Coronary artery (tissue), 2 donors: ENCODE measurements at regions not wholly inside any gene's neighbourhood (a gene's known extent, or its start where the extent isn't known, plus 50 kb on each side); places are given as distances from the start of the nearest gene placed in this dataset.
"Not testable (repeated sequence)": the region's sequence is repeated elsewhere in the genome, so short reads cannot be mapped to it uniquely, and the experiment has no call there.

Source experiments
- DNase-seq: peaks from one replicate; pipeline ENCODE4 v3.0.0-alpha.2; 2017; ENCODE audit warnings: low spot score
- H3K27ac ChIP-seq, 2 donors: fragments of 200-600 bp; sonication (generic); one replicate each; pipeline ENCODE4 v1.5.1; 2016 to 2019
- H3K4me3 ChIP-seq: fragments of 200-600 bp; sonication (generic); 2 replicates; pipeline ENCODE4 v1.5.1; 2016; ENCODE audit warnings: mild to moderate bottlenecking, moderate library complexity

DNA sequence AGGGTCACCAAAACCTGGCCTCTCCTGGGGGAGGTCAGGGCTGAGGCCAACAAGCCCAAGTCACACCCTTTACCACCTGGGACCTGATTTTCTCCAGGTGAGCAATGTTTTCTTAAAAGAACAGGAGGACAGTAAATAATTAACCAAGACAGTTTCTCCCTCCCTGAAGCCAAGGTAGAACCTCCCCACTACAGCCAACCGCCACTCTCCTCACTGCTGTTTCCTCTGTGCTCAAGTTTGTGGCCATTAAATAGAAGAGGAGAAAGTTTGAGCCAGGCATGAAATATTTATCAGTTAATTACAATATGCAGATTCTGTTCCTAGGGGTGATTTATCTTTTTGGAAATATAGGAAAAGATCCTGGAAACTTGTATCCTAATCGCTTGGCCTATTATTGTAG is 150.6 kb upstream of the ANKRD20A1 start:
- not testable (repeated sequence) for H3K4me3 ChIP-seq, H3K27ac ChIP-seq, DNase-seq

DNA sequence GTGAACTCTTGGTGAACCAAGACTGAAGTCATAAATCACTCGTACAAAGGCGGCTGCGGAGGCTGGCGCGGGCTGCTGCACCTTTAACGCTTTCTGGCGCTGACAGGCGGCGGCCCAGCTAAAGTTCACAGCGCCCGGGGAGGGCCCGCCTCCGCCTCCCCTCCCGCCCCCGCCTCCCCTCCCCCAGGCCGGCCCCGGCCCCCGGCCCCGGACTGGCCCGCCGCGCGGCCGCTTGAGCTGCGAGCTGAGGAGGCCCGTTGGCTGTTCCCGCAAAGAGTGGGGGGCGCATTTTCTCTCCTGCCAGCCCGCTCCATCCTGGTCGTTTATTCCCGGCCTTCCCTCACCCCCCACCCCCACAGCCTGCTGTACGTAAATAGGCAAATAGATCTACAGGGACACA is 147.3 kb upstream of the ANKRD20A1 start:
- H3K27ac ChIP-seq, DNase-seq: not testable (repeated sequence)
- peak overlapping the region; percentile 53 for H3K4me3 ChIP-seq

DNA sequence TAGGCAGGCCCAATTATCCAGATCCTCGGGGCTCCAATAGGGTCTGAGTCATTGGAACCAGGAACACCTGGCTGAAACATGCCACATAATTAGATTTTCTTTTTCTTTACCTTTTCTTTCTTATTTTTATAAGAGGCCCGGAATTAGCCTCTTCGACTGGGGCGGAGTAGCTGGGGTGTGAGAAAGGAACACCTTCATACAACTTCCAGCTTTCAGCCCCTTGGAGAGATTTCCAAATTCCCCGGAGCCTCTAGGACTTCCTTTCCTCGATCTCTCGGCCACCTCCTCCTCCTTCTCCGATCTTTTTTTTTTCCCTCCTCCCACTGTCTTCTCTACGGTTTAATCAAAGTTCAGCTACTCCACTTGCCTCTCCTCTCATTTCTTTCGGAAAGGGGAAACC is 146.8 kb upstream of the ANKRD20A1 start:
- not testable (repeated sequence) for H3K27ac ChIP-seq, H3K4me3 ChIP-seq
- DNase-seq, result peak; percentile 19

DNA sequence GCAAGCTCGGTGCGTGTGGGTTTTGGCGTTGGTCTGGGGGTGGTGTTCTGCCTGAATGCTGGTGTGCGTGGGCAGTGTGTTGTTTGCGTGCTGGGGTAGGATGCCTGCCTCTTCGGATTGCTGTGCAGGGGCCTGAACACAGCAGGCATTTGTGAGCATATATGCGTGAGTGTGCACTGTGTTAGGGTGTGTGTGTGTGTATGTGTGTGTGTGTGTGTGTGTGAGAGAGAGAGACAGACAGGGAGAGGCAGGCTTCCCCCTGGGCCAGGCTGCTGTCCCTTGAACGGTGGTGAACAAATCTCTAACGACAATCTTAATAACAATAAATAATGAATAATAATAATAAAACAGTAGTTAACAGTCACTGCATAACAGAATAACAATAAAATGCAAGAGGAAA is 145.8 kb upstream of the ANKRD20A1 start:
- DNase-seq, H3K4me3 ChIP-seq, H3K27ac ChIP-seq: not testable (repeated sequence)

DNA sequence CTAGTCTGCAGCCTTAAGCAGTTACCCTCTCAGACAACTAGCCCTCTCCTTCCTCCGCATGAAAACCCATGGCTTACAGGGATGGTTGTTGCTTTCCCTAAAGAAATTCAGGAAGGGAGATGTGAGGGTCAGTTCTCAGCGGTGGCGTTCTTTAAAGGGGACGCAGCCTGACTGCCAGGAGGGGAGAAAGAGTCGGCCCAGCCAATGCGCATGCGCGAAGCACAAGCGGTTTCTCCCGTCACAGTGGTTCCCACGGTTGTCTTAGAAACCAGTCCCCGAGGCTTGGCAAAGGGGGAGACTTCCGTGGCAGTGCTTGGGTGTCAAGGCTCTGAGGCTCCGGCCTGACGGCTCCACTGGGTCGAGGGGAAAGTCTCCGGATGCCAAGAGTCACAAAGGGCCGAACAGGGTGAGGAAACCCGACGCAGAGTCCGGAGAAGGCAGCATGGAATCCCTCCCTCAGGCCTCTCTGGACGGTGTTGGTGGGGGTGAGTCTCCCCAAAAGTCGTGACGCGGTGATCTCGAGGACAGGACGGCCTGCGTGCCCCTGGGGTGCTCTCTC is 140.8 kb upstream of the ANKRD20A1 start:
- not testable (repeated sequence) for DNase-seq
- peak overlapping the region; percentile 55 for H3K4me3 ChIP-seq
- H3K27ac ChIP-seq, result peak overlapping the region in 1 of 2 donors; percentile 34

DNA sequence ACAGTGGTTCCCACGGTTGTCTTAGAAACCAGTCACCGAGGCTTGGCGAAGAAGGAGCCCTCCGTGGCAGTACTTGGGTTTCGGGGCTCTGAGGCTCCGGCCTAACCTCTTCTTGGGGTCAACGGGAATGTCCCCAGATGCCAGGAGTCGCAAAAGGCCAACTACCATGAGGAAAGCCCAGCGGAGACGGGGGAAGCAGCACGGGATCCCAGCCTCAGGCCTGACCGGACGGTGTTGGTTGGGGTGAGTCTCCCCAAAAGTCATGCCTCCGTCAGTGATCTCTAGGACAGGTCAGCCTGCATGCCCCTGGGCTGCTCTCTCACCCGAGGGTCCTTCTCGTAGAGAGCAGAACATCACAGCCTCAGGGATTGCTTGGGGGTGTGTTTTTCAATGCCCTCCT is 138.2 kb upstream of the ANKRD20A1 start:
- not testable (repeated sequence) for H3K27ac ChIP-seq, H3K4me3 ChIP-seq

DNA sequence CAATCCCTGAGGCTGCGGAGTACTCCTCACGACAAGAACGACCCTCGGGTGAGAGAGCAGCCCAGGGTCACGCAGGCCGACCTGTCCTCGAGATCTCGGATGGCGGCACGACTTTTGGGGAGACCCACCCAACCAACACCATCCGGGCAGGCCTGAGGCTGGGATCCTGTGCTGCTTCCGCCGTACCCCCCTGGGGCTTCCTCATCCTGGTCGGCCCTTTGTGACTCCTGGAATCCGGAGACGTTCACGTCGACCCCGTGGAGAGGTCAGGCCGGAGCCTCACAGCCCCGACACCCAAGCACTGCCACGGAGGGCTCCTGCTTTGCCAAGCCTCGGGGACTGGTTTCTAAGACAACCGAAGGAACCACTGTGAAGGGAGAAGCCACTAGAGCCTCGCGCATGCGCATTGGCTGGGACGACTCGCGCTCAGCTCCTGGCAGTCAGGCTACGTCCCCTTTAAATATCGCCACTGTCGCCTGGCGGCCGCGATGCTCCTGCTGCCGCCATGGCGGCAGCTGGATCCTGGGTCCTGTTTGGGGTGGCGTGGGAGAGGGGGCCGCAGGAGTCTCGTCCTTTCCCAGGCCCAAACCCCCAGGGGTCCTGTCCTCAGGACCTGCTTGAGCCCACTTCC is 136.2 kb upstream of the ANKRD20A1 start:
- H3K4me3 ChIP-seq, H3K27ac ChIP-seq, DNase-seq: not testable (repeated sequence)

More for the DNA sequence above, 138.2 kb upstream of the ANKRD20A1 start:
- DNase-seq, result peak; percentile 36

DNA sequence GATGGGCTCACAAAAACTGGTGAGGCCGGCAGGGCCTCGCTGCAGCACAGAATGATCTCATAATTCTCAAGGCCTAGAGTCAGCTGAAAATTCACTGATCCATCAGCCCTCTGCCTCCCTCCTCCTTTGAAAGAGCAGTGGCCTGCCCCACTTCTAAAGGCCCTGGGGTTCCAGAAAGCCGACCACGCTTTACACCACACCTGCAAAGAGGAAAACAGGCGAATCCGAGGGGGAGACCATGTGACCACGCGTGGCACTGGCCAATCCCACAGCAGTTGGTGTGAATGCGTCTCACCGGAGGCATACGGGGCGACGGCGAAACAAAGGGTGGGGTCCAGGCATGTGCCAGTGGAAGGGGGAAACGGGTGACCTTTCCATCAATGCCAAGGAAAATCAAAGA is 135.5 kb upstream of the ANKRD20A1 start:
- H3K27ac ChIP-seq, result peak overlapping the region; percentile 52 to 69
- not testable (repeated sequence) for DNase-seq
- peak overlapping the region; percentile 65 for H3K4me3 ChIP-seq

DNA sequence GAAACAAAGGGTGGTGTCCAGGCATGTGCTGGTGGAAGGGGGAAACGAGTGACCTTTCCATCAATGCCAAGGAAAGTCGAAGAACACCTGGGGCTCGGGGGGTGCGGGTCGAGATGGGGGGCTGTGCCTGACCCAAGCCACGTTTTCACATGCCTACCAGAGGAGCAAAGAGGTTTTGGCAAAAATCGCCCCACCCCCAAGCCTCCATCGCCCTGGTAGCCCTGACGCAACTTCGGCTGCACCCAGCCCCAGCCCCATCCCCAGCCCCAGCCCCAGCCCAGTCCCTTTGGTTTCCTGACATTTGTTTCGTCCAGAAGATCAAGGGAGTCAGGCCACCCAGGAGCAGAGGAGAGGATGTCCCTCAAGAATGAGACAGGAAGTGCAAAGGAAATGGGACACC is 133.8 kb upstream of the ANKRD20A1 start:
- not testable (repeated sequence) for DNase-seq
- Histone ChIP-seq H3K27ac (peak overlapping the region in 1 of 2 donors; percentile 20), H3K4me3 (peak overlapping the region; percentile 53)

DNA sequence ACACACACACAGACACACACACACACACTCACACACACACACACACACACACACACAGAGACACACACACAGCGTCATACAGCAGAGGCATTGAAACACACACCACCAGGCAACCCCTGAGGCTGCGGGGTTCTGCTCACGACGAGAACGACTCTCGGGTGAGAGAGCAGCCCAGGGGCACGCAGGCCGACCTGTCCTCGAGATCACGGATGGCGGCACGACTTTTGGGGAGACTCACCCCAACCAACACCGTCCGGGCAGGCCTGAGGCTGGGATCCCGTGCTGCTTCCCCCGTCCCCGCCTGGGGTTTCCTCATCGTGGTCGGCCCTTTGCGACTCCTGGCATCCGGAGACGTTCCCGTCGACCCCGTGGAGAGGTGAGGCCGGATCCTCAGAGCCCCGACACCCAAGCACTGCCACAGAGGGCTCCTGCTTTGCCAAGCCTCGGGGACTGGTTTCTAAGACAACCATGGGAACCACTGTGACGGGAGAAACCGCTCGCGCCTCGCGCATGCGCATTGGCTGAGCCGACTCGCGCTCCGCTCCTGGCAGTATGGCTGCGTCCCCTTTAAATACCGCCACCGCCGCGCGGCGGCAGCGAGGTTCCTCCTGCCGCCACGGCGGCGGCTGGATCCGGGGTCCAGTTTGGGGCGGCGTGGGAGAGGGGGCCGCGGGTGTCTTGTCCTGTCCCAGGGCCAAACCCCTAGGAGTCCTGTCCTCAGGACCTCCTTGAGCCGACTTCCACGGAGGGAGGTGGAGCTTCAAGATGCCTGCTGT is 132.3 kb upstream of the ANKRD20A1 start:
- Histone ChIP-seq H3K4me3 (peak overlapping the region; percentile 70), H3K27ac (peak overlapping the region in 1 of 2 donors; percentile 81)
- DNase-seq, result not testable (repeated sequence)

DNA sequence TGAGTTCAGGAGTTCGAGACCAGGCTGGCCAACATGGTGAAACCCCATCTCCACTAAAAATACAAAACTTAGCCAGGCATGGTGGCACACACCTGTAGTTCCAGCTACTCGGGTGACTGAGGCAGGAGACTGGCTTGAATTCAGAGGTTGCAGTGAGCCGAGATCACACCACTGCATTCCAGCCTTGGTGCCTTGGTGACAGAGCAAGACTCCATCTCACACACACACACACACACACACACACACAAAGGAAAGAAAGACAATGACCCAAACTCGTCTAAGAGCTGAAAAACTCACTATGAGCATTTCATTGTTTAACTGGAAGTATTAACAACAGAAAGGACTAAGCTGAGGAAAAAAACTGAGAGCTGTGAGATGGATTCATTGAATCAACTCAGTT is 95.6 kb upstream of the ANKRD20A1 start:
- DNase-seq, H3K27ac ChIP-seq, H3K4me3 ChIP-seq: not testable (repeated sequence)

DNA sequence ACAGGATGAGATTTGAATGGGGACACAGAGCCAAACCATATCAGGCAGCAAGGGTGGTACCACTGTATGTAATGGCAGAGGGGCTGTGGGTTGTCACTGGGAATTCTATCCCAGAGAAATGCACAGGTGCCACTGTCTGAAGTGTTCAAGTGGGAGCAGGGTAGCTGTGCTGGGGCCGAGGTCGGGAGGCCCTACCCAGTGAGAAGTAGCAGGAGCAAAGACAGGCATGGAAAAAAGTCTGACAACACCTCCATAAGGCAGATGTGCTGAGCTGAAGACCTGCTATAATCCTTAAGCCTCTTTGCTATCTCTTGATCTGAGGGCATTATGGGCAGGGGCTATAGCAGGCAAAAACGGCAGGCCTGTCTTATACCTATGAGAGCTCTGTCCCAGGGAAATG is 86.9 kb upstream of the ANKRD20A1 start:
- DNase-seq, H3K4me3 ChIP-seq, H3K27ac ChIP-seq: not testable (repeated sequence)

DNA sequence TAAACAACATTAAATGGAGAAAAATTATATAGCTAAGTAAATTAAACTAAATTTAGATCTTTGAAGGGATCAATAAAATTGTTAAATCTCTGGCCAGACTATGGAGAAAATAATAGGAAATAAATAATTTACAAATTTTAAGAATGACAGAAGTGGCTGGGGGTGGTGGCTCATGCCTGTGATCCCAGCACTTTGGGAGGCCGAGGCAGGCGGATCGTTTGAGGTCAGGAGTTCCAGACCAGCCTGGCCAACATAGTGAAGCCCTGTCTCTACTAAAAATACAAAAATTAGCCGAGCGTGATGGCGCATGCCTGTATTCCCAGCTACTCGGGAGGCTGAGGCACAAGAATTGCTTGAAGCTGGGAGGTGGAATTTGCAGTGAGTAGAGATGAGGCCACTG is 58.6 kb upstream of the ANKRD20A1 start:
- not testable (repeated sequence) for DNase-seq, H3K27ac ChIP-seq, H3K4me3 ChIP-seq
